Fibroblast of the conjunctiva (primary cell): ENCODE measurements at regions not wholly inside any gene's neighbourhood (a gene's known extent, or its start where the extent isn't known, plus 50 kb on each side); places are given as distances from the start of the nearest gene placed in this dataset.
"Not testable (repeated sequence)": the region's sequence is repeated elsewhere in the genome, so short reads cannot be mapped to it uniquely, and the experiment has no call there.

Experiments
- DNase-seq: peaks from one replicate; pipeline ENCODE4 v3.0.0-alpha.2; 2010; ENCODE audit warnings: low read depth

GRCh38 chr2:186991766-186992417 is 142.9 kb upstream of the ZSWIM2 start:
- no peak for DNase-seq

DNA sequence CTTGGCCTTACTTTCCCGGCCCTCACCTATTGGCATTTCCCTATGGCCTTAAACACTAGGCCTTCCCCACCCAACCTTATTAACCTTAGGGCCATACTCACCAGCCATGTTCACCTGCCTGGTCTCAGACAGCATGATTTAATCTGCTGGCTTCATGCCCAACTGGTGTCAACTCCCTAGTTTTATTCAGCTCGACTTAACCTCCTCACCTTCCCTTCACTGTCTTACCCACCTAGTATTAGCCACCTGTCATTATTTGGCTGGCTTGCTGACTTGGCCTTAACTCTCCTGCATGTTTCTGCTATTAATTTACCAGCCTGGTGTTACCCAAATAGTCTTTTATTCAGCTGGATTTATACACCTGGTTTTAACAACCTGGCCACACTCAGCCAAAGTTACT is 136.0 kb upstream of the ZSWIM2 start:
- DNase-seq, result no peak

DNA sequence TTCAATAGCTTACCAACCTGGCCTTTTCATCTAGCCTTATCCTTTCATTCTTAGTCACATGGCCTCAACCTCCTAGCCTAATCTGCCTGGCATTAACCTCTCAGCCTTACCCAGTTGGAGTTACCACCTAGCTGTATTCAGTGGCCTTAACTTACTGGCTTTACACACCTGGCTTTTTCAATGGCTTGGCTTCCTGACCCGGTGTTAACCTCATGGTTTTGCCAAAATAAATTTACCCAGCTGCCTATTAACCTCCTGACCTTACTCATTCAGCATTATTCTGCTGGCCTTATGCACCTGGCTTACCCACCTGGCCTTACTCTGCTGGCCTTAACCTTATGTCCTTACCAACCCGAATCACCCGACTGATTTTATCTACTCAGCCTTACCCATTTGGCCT is 135.5 kb upstream of the ZSWIM2 start:
- DNase-seq, result no peak

DNA sequence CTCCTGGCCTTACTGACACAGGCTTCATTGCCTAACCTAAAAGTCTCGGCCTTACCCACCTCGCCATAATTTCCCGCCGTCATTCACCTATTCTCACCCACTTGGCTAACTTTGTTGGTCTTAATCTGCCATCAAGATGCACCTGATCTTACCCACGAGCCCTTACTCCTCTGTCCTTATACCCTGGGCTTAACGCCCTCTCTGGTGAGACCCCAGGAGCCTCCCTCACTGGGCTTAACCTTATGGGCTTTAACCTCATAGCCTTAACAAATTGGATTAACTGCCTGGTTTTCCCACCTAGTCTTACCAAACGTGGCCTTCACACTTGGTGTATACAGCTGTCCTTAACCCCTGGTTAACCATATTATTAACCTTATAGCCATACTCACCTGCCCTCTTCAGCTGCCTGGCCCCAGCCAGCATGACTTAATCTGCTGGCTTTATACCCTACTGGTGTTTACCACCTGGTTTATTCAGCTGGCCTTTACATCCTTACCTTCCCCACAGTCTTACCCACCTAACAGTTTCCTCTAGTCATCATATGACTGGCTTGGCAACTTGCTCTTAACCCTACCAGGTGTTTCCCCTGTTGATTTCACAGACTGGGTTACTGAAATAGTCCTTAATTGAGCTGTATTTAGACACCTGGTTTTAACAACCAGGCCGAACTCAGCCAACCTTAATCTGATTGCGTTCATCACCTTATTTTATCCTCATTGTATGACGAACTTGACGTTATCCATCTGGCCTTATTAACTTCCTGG is 132.0 kb upstream of the ZSWIM2 start:
- DNase-seq, result no peak

- DNase-seq, result no peak
Observed at GRCh38 chr2:186980117-186980442, 131.1 kb upstream of the ZSWIM2 start.

- no peak for DNase-seq
Observed at GRCh38 chr2:186979439-186980116, 130.6 kb upstream of the ZSWIM2 start.

- DNase-seq, result no peak
Observed at GRCh38 chr2:186977433-186978045, 128.6 kb upstream of the ZSWIM2 start.

GRCh38 chr2:186976329-186976728 is 127.4 kb upstream of the ZSWIM2 start:
- DNase-seq, result no peak

- DNase-seq, result no peak
Observed at GRCh38 chr2:186972281-186972970, 123.5 kb upstream of the ZSWIM2 start.

- DNase-seq, result no peak
Observed at GRCh38 chr2:186968277-186968676, 119.3 kb upstream of the ZSWIM2 start.

DNA sequence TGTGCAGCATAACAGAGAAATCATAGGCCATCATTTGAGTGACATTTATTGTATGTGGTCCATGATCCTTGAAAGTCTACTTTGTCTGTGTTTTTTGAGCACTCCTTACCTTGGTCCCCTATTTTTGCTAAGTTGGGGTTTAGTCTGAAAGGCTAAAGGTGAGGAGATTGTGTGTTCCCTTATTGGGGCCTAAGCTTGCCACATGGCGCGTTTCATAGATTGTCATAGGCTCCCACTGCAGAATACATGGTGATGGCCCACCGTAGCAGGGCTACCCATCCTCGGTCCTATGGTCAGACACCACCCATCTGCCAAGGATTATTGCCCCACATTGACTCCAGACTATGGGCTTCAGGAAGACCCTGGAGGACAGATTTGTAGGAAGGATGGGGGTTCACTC is 117.0 kb upstream of the ZSWIM2 start:
- no peak for DNase-seq

DNA sequence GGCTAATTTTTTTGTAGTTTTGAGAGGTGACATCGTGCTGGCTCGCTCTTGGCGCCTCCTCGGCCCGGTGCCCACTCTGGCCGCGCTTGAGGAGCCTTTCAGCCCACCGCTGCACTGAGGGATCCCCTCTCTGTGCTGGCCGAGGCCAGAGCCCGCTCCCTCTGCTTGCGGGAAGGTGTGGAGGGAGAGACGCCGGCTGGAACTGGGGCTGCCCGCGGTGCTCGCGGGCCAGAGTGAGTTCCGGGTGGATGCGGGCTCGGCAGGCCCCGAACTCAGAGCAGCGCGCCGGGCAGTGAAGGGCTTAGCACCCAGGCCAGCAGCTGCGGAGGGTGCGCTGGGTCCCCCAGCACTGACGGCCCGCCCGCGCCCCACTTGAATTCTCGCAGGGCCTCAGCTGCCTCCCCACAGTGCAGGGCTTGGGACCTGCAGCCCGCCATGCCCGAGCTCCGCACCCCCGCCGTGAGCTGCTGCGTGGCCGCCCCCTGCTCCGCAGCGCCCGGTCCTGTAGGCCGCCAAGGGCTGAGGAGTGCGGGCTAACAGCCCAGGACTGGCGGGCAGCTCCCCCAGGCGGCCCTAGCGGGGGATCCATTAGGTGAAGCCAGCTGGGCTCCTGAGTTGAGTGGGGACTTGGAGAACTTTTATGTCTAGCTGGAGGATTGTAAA is 113.2 kb upstream of the ZSWIM2 start:
- DNase-seq, result no peak

- not testable (repeated sequence) for DNase-seq
Observed at GRCh38 chr2:186960241-186960640, 111.3 kb upstream of the ZSWIM2 start.

DNA sequence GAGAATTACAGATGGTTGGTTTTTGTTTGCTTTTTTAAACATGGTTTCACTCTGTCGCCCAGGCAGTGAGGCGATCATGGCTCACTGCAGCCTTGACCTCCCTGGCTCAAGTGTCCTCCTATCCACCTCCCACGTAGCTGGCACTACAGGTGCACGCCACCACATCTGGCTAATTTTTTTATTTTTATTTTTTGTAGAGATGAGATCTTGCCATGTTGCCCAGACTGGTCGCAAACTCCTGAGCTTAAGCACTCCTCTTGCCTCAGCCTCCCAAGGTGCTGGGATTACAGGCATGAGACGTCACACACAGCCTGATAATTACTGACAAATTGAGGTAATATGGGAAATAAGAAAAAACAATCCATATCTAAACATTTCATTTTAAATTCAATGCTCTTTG is 110.5 kb upstream of the ZSWIM2 start:
- no peak for DNase-seq

DNA sequence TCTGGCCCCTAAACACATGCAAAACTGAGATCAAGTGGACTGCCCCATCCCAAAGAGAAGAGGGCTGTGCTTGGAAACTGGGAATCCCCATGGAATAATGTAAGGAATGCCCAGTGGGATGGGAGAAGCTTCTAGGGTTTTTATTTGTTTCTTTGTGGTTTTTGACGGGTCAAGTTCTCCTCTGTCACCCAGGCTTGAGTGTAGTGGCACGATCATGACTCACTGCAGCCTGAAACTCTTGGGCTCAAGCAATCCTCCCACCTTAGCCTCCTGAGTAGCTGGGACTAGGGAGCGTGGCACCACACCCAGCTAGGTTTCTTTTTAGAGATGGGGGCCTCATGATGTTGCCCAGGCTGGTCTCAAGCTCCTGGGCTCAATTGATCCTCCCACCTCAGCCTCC is 101.7 kb upstream of the ZSWIM2 start:
- no peak for DNase-seq

GRCh38 chr2:186949726-186950256 is 100.8 kb upstream of the ZSWIM2 start:
- no peak for DNase-seq

DNA sequence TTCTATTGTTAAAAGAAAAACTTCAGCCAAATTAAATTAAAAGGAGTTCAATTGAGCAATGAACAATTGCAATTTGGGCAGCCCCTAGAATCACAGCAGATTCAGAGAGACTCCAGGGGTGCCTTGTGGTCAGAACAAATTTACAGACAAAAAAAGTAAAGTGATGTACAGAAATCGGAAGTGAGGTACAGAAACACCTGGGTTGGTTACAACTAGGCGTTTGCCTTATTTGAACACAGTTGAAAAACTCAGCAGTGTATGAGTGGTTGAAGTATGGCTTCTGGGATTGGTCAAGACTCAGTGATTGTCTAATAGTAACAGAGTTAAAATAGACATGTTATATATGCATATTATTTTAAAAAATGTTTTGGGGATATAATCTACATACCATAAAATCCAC is 98.5 kb upstream of the ZSWIM2 start:
- no peak for DNase-seq

GRCh38 chr2:186946896-186947467 is 98.0 kb upstream of the ZSWIM2 start:
- DNase-seq, result no peak

DNA sequence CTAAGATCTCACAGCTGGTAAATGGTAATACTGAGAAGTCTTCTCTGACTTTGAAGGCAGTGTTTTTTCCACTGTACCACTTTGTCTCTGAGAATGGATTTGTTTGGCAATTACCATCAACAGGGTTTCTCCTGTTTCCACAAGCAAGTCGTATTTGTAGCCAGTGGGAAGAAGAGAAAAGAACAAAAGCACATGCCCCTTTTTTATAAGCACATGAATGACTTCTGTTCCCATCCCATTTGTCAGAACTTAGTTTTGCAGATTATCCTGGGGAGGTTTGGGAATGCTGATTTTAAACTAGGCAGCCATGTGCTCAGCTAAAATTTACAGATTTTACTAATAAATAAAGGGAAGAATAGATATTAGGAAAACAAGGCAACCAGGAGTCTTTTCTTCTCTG is 92.9 kb upstream of the ZSWIM2 start:
- no peak for DNase-seq

DNA sequence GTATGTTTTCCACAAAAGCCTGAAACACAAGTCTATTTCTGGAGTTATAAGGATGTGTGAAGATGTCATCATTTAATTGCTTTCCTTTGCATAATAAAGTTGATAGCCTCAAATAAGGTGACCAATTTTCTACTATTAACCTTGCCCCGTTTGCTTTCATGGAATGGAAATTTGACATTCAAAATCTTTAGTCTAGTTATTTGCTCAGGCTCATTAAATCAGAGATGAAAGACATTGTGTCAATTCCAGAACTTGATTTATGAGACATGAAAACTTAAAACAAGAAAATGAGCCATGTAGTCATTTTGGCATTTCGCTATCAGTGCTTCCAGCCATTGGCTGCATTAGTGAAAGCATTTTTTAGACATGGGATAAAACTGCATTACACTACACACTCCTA is 91.5 kb upstream of the ZSWIM2 start:
- DNase-seq, result no peak

DNA sequence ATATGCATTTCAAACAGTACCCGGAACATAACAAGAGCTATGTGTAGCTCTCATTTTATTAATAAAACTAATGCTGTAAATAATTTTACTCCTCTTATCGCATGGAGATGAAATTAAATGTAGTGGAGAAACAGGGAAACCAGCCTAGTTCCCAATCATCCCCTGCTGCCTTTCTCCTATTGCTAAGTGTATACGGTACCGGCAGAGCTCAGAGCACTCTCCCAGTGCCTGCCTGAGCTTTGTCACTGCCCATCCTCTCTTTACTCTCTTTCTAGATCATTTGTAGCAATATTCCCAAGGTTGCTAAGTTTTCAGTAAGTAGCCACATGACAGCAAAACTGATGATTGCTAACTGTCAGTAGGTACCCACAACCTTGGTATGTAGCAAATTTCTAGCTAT is 85.5 kb upstream of the ZSWIM2 start:
- DNase-seq, result no peak
